ENCODE measurements at regions not wholly inside any gene's neighbourhood (a gene's known extent, or its start where the extent isn't known, plus 50 kb on each side); places are given as distances from the start of the nearest gene placed in this dataset.

- no peak for DNase-seq (ENCODE audit: low spot score)
Measured at GRCh38 chr10:128281861-128282260, 155.6 kb upstream of the MKI67 start.

DNA sequence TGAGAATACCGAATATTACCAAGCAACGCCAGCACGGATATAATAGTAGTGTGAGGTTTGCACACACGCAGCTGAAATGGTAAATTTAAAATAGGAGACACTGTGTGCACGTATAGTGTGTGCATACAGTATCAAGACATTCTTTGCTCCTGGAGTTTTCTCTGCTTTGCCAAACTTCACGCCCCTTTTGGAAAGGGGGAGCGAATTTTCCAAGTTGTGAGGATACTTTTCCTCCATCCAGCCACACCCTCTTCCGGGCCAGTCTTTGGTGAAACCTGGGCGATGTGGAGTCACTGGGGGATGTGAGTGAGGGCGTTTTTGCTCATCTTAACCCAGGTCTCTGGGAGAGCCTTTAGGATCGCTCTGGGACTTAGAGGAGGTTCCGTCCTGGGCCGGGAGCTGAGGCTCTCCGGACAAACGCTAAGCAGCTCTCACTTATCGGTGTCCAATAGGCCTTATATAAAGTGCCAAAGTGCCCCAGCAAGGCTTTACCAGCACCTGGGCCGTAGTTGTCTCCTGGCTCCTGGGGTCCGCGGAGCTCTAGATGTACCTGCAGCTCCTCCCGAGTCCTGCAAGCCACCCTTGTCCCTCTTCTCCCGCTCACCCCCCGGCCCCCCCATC lies 160.0 kb upstream of the MKI67 start:
- DNase-seq (ENCODE audit: low spot score): no peak

DNA sequence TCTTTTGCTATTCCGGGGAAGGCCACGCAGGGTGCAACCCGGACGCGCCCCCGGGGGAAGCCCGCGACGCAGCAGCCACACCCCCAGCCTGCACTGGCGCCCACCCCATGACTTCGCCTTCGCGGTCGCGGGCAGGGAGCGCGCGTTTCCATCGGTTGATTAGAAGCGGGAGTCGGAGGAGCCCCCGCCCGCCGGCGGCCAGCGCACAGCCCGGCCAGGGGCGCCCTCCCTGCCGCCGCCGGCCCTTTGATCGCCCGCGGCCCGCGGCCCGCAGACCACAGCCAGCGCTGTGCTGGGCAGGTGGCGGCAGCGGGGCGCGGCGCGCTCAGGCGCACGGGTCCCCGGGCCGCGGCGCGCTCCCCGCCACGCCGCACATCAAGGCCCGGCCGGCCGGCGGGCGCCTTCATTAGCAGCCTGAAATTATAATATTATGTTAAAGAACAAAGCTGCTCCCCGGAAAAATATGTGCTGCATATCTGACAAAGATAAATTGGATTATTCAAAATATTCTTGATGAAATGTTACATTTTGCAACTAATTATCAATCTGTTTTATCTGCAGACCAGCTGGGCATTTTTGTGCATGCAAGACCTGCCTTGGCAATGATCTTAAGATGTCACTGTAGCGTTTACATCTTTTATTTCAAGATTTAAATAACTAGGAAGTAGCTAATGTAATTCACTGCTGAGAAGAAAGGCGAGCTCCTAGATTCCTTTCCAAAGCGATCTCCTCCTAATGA lies 160.7 kb upstream of the MKI67 start:
- DNase-seq (ENCODE audit: low spot score): no peak

DNA sequence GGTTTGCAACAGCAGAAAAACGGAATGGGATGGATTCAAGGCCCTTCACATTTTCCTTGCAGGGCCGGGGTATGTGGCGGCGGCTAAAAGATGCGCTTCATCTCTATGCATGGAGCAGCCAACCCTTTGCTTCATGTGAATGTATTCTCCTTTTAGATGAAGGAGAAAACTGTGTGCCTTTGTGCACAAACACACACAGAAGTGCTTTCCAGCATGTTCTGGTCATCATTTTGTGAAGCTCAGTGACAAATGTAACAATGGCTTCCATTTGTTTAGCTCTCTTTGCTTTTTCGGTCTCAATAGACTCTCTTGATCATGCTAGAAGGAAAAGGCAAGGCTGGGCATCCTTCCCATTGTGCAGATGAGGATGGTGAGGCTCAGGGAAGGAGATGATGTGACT lies 161.7 kb upstream of the MKI67 start:
- no peak for DNase-seq (ENCODE audit: low spot score)

DNA sequence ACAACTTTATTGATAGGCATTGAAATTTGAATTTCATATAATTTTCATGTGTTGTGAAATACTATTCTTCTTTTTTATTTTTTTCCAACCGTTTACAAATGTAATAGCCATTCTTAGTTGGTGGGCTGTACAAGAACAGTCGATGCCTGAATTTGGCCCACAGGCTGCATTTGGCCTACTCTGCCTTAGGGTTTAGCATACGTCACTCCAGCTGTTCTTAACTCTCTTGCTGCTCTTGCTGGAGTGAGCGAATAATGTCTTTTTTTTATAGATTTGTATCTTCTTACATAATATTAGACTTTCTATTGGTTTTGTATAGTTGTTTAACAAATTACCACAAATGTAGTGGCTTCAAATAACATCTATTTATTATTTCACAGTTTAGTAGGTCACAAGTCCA lies 163.4 kb upstream of the MKI67 start:
- no peak for DNase-seq (ENCODE audit: low spot score)

DNA sequence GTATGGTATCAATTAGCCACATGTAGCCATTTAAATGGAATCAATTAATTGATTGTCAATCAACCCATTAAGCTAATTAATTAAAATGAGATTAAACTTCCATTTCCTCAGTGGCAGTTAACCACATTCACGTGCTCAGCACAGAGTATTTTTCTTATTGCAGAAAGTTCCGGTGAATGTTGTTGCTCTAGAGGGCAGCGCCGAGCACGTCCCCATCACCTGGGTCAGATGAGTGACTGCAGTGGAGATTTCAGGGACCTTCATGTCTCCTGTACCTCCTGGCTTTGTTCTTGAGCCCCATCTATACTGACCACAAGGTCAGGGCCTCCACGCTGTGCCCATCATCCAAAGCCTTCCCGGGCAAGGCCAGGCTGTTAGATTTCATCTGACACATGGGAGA lies 168.8 kb upstream of the MKI67 start:
- DNase-seq (ENCODE audit: low spot score): no peak

DNA sequence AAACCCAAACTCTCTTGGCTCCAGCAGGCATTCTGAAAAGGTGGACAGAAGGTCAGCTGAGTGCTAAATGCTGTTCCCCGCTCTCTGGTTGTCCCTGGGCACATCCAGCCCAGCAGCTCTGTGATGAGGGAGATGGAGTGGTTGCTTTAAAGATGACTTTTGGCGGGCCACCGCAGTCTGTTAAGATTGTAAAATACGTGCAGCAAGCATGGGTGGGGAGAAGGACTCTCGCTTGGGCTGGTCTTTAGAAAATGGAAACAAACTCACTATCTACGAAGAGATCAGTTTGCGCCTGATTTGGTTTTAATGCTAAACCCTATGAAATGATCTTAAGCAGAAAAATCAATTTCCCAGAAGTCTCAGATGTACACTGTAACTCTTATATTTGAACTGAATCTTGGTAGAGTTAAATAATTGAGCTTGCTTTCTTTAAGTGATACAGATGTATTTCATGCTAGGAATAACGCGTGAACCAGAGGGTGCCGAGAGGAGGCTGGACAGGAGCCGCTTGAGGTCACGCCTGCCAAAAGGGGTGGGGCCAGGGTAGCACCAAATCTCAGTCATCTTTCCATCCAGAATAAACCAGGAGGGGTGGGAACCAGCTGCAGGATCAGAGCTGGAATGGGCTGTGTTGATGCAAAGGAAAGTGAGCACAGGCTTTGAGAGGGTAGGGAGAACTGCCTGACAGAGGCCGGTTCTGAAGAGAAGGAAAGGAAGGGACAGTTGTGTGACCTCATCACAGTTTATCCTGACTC lies 170.2 kb upstream of the MKI67 start:
- DNase-seq (ENCODE audit: low spot score): no peak

DNA sequence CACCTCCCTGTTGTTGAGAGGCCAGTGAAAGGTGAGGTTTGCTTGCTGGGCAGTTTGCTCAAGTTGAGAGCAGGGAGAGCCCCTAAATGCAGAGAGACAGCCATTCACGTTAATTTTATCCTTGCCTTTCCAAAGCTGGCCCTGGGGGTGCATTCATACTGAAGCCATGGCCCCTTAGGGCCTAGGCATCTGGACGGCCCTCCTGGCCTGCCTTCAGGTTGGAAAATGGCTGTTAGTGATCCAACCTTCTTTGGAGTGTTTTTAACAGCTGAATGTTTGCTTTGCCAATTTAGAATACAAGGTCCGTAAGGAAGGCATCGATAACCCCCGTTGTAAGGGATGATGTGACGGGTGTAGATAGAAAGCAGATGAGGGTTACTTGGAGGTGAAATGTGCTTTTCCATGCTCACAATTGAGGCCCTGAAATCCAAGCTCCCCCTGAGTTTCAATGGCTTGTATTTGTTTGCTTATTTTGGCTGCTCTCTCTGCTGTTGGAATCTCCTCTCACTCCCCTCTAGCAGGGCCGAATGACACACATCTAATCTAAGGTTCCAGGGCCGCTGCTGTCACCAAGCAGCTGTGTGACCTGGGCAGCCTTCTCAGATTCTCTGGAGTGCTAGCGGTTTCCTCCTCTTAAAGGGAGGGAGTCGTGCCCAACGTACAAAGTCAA lies 171.6 kb upstream of the MKI67 start:
- no peak for DNase-seq (ENCODE audit: low spot score)

GRCh38 chr10:128298587-128298986 lies 172.4 kb upstream of the MKI67 start:
- no peak for DNase-seq (ENCODE audit: low spot score)

DNA sequence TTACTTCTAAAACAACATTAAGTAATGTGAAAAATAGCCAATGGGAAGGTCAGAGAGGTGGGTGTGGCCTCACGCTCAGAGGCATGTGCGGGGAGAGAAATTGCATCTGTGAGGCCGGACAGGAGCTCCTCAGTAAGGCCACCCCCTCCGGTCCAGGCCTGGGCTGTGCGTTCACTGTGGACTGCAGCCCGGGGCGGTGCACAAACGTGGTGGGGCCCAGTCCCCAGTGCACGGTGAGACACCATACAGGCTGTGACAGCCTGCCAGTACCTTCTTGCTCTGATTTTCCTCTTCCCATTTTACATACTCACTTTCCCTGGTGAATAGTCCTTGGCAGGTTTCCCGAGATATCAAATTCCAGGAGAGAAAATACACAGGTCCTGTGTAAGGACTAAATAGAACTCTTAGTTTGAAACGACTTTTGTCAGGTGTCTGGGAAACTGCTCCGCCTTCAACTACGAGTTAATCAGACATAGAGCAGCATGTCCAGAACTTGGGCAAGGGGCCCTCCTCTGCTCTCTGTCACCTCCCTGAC lies 174.1 kb upstream of the MKI67 start:
- no peak for DNase-seq (ENCODE audit: low spot score)

- DNase-seq (ENCODE audit: low spot score): no peak
Measured at GRCh38 chr10:128301051-128301450, 174.8 kb upstream of the MKI67 start.

- no peak for DNase-seq (ENCODE audit: low spot score)
Measured at GRCh38 chr10:128302808-128303207, 176.6 kb upstream of the MKI67 start.

DNA sequence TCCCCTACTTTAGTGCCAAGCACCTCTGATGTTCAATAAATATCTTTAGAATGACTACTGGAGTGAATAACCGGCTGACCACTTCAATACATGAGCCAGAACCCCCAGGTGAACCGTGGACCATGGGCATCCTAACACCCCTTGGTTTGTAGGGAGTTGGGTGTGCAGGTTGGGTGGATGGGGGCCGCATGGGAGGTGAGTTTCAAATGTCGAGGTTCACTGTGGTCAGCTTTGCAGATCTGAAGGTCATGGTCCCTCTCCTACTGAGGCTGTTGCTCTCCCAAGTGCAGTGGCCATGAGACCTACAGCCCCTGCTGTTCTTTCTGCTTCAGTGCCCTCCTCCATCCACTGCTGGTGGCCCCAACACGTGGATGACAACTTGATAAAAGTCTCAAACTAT lies 178.0 kb upstream of the MKI67 start:
- DNase-seq (ENCODE audit: low spot score): no peak

DNA sequence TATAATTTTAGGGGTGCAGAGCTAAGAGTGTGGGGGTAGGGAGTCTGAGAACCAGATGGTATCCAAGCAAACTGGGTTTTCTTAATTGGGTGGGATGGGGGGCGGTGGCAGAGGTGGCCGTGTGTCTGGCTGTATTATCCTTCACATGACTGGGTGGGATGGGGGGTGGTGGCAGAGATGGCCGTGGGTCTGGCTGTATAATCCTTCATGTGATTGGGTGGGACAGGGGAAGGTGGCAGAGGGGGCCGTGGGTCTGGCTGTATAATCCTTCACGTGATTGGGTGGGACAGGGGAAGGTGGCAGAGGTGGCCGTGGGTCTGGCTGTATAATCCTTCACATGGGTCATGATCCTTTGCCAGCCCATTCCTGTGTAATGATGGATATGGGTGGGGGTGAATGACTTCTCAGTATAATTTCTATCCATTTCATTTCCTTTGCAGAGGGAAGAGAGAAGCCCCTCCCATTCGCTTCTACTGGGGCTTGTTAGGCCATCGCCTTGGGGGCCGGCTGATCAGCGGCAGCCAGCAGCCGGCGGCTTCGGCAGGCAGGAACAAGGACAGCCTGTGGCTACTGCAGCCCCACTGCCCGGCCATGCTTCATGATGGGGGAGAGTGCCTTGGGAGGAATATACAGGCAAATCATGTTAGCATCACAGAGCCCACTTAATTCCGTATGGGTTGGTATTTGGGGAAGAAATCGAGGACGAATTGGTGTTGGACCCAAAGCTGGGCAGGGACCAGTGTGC lies 179.6 kb upstream of the MKI67 start:
- no peak for DNase-seq (ENCODE audit: low spot score)

DNA sequence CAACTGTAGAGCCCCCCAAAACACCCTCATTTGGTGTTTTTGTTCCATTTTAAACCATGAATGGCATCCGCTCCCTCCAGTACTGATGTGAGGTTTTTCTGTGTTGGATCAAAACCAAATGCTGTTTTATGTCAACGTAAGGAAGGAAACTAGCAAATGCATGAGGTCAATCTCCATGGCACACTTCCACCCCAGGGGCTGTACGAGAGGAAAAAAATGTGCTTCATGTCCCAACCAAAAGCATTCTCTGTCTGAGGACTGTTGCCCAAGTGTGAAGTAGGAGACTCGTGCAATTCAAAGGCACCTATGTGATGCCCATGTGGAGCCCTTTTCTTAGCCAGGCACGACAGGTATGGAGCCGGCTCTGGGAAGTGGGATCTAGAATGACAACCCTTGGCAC lies 180.3 kb upstream of the MKI67 start:
- DNase-seq (ENCODE audit: low spot score): no peak

GRCh38 chr10:128306966-128307365 lies 180.7 kb upstream of the MKI67 start:
- no peak for DNase-seq (ENCODE audit: low spot score)

GRCh38 chr10:128307820-128308219 lies 181.6 kb upstream of the MKI67 start:
- DNase-seq (ENCODE audit: low spot score): no peak

DNA sequence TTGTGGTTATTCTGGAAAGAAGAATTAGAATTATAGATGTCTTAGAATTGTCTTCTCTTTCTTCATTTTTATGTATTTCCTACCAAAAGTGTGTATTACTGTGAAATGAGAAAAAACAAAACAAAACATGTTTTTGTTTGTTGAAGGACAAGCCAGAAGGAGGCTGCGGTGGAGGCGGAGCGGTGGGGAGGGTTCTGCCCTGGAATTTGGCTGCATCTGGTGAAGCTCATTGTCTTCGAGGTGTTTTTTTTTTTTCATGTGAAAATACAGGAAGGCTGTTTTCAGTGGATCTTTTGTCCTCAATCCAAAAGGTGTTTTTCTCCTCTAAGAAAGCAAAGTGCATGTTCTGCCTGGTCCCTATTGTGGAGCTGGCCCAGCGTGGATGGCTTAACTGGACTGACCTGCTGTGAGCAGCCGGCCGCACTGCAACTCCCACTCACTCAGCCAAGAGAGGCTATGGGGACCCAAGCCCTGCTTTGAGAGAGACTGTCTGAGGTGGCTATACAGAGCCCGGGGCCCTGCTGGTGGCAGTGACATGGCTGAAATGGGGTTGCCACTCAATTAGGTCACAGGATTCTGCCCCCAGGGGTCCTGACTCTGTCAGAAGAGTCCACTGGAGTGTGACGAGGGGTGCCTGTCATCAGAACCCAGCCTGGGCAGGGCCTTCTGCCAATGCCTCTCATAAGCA lies 184.9 kb upstream of the MKI67 start:
- DNase-seq (ENCODE audit: low spot score): no peak

DNA sequence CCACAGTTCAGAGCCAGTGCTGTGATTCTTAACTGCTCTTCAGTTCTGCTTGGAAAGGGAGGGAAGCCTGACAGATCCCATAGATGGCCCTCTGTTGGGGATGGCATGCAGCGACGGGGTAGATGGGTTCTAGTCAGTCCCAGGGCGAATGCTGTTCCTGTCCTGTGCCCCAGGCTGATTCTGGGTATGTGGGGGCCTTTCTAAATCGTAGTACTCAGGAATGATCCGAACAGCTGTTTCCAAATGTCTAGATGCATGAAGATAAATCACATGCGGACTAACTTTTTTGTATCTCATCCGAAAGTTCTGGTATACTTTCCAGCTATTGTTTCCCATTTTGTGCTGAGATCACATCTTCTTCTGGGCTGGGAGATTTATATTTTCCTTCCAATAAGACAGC lies 186.0 kb upstream of the MKI67 start:
- no peak for DNase-seq (ENCODE audit: low spot score)

DNA sequence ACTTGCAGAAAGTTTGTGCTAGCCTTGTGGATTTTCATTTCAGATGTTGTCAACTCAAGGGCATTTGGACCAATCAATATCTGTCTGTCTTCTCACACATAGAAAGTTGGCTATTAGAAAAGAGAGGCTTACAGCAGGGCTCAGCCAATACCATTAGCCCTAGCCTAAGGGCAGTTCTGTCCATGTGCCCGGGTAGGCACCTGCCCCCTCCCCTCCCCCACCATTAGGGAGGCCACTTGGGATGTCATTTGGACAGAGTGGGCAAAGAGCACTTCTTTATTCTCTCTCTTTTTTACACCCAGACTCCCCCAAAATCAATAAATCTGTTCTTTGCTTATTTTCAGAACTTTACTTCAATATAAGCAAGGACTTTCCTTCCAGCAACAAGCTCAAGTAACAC lies 188.5 kb upstream of the MKI67 start:
- DNase-seq (ENCODE audit: low spot score): no peak

- DNase-seq (ENCODE audit: low spot score): no peak
Measured at GRCh38 chr10:128316121-128316726, 190.0 kb upstream of the MKI67 start.
